ENCODE measurements at regions not wholly inside any gene's neighbourhood (a gene's known extent, or its start where the extent isn't known, plus 50 kb on each side); places are given as distances from the start of the nearest gene placed in this dataset.

GRCh38 chr12:97222391-97222790, 240.2 kb upstream of the RMST start:
- Histone ChIP-seq H3K79me2 (ENCODE audit: insufficient read depth) (no peaks in the 10 kb centered on the region), H3K9ac (no peak overlapping the region), H3K9me2 (no peaks in the 10 kb centered on the region), H3K36me3 (replicated peaks in 1 of 2; ENCODE audit: control insufficient read depth in 1 of 2, insufficient read depth in 2 of 2, low read length in 1 of 2) (no peaks in the 10 kb centered on the region), H3K27ac (ENCODE audit: low read depth in 2 of 2, low read length in 1 of 2) (no peak overlapping the region), H3K4me2 (no peak overlapping the region), H3K27me3 (ENCODE audit: insufficient read depth) (no peaks in the 10 kb centered on the region), H2AFZ (ENCODE audit: low read depth) (no peak overlapping the region), H4K20me1 (ENCODE audit: insufficient read depth) (no peaks in the 10 kb centered on the region), H3F3A (replicated peaks; ENCODE audit: insufficient read depth) (no peaks in the 10 kb centered on the region), H3K4me1 (ENCODE audit: control insufficient read depth in 1 of 2, insufficient read depth in 2 of 2, low read depth in 1 of 2, low read length in 1 of 2) (no peaks in the 10 kb centered on the region), H3K9me3 (no peaks in the 10 kb centered on the region), H3K4me3 (ENCODE audit: low read depth in 2 of 2, low read length in 1 of 2) (no peak overlapping the region)
- no peak for TF ChIP-seq ELF1 (IDR thresholded peaks at IDR 0.05)
- no peak for TF ChIP-seq GABPA (IDR thresholded peaks at IDR 0.05; ENCODE audit: low read depth)
- no peak for TF ChIP-seq TEAD4 (IDR thresholded peaks at IDR 0.05; ENCODE audit: borderline replicate concordance, insufficient read depth)
- no peak for TF ChIP-seq EZH2phosphoT487 (IDR thresholded peaks at IDR 0.05; ENCODE audit: borderline replicate concordance, low read depth)
- TF ChIP-seq, protein P1, sequence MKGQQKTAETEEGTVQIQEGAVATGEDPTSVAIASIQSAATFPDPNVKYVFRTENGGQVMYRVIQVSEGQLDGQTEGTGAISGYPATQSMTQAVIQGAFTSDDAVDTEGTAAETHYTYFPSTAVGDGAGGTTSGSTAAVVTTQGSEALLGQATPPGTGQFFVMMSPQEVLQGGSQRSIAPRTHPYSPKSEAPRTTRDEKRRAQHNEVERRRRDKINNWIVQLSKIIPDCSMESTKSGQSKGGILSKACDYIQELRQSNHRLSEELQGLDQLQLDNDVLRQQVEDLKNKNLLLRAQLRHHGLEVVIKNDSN (IDR thresholded peaks at IDR 0.05; ENCODE audit: borderline replicate concordance, low read depth) = no peak
- TF ChIP-seq FOXJ3 (CRISPR knock-in tag; IDR thresholded peaks at IDR 0.05) = no peak
- no peak for TF ChIP-seq TCF12 (IDR thresholded peaks at IDR 0.05)
- TF ChIP-seq, protein P2, sequence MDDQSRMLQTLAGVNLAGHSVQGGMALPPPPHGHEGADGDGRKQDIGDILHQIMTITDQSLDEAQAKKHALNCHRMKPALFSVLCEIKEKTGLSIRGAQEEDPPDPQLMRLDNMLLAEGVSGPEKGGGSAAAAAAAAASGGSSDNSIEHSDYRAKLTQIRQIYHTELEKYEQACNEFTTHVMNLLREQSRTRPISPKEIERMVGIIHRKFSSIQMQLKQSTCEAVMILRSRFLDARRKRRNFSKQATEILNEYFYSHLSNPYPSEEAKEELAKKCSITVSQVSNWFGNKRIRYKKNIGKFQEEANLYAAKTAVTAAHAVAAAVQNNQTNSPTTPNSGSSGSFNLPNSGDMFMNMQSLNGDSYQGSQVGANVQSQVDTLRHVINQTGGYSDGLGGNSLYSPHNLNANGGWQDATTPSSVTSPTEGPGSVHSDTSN (IDR thresholded peaks at IDR 0.05) = no peak
- TF ChIP-seq SMC3 (IDR thresholded peaks at IDR 0.05; ENCODE audit: low read depth, low read length) = no peak
- TF ChIP-seq NFIC (IDR thresholded peaks at IDR 0.05; ENCODE audit: borderline replicate concordance) = no peak
- no peak for TF ChIP-seq POLR2AphosphoS5 (IDR thresholded peaks at IDR 0.05; ENCODE audit: low read depth, low read length)
- TF ChIP-seq, protein P3, sequence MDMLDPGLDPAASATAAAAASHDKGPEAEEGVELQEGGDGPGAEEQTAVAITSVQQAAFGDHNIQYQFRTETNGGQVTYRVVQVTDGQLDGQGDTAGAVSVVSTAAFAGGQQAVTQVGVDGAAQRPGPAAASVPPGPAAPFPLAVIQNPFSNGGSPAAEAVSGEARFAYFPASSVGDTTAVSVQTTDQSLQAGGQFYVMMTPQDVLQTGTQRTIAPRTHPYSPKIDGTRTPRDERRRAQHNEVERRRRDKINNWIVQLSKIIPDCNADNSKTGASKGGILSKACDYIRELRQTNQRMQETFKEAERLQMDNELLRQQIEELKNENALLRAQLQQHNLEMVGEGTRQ (IDR thresholded peaks at IDR 0.05; ENCODE audit: borderline replicate concordance, low read depth, low read length) = no peak
- TF ChIP-seq RXRA (IDR thresholded peaks at IDR 0.05; ENCODE audit: borderline replicate concordance, low read depth) = no peak
- no peak for DNase-seq
- WGBS (ENCODE audit: low lambda C conversion rate) = 14% methylated on average over 1 of the region's 1 CpG
- ChIA-PET POLR2A (no interaction called here), CTCF (interaction anchor here (0.7 kb wide), 1 partner anchor 48 kb away, joined by 3 read pairs; no protein-coding TSS in a partner anchor)

GRCh38 chr12:97223419-97223818, 239.2 kb upstream of the RMST start:
- H3K4me3 ChIP-seq (ENCODE audit: low read depth in 2 of 2, low read length in 1 of 2) = no peak overlapping the region
- H3K9me3 ChIP-seq = no peaks in the 10 kb centered on the region
- no peaks in the 10 kb centered on the region for H3K4me1 ChIP-seq (ENCODE audit: control insufficient read depth in 1 of 2, insufficient read depth in 2 of 2, low read depth in 1 of 2, low read length in 1 of 2)
- no peaks in the 10 kb centered on the region for H3F3A ChIP-seq (replicated peaks; ENCODE audit: insufficient read depth)
- no peak overlapping the region for H3K4me2 ChIP-seq
- WGBS (ENCODE audit: low lambda C conversion rate) = 10% methylated on average over 1 of the region's 1 CpG
- no peak for DNase-seq
- no peaks in the 10 kb centered on the region for H4K20me1 ChIP-seq (ENCODE audit: insufficient read depth)
- ChIA-PET CTCF (no interaction called here), POLR2A (no interaction called here)
- no peaks in the 10 kb centered on the region for H3K27me3 ChIP-seq (ENCODE audit: insufficient read depth)
- H3K36me3 ChIP-seq (replicated peaks in 1 of 2; ENCODE audit: control insufficient read depth in 1 of 2, insufficient read depth in 2 of 2, low read length in 1 of 2) = no peaks in the 10 kb centered on the region
- no peak overlapping the region for H3K9ac ChIP-seq
- H3K79me2 ChIP-seq (ENCODE audit: insufficient read depth) = no peaks in the 10 kb centered on the region
- H3K9me2 ChIP-seq = no peaks in the 10 kb centered on the region
- no peak overlapping the region for H2AFZ ChIP-seq (ENCODE audit: low read depth)
- no peak overlapping the region for H3K27ac ChIP-seq (ENCODE audit: low read depth in 2 of 2, low read length in 1 of 2)
- TF ChIP-seq, protein P2 (IDR thresholded peaks at IDR 0.05) = no peak
- TF ChIP-seq, protein P3 (IDR thresholded peaks at IDR 0.05; ENCODE audit: borderline replicate concordance, low read depth, low read length) = no peak
- TF ChIP-seq EZH2phosphoT487 (IDR thresholded peaks at IDR 0.05; ENCODE audit: borderline replicate concordance, low read depth) = no peak
- TF ChIP-seq RCOR1 (IDR thresholded peaks at IDR 0.05; ENCODE audit: low read length) = no peak
- TF ChIP-seq GABPA (IDR thresholded peaks at IDR 0.05; ENCODE audit: low read depth) = no peak
- TF ChIP-seq NRF1 (IDR thresholded peaks at IDR 0.05; ENCODE audit: low read depth, low read length) = no peak
- no peak for TF ChIP-seq ELF1 (IDR thresholded peaks at IDR 0.05)
- TF ChIP-seq FOSL2 (IDR thresholded peaks at IDR 0.05; ENCODE audit: borderline replicate concordance, low read depth) = no peak
- TF ChIP-seq, protein P1 (IDR thresholded peaks at IDR 0.05; ENCODE audit: borderline replicate concordance, low read depth) = no peak
- TF ChIP-seq FOXJ3 (CRISPR knock-in tag; IDR thresholded peaks at IDR 0.05) = no peak
- TF ChIP-seq TAF1 (IDR thresholded peaks at IDR 0.05; ENCODE audit: borderline replicate concordance, low read depth, low read length) = no peak
- TF ChIP-seq TEAD4 (IDR thresholded peaks at IDR 0.05; ENCODE audit: borderline replicate concordance, insufficient read depth) = no peak
- no peak for TF ChIP-seq ZBTB33 (IDR thresholded peaks at IDR 0.05; ENCODE audit: borderline replicate concordance, low read depth)
- no peak for TF ChIP-seq MEF2A (IDR thresholded peaks at IDR 0.05; ENCODE audit: borderline replicate concordance, low read depth)
